ENCODE measurements at regions not wholly inside any gene's neighbourhood (a gene's known extent, or its start where the extent isn't known, plus 50 kb on each side); places are given as distances from the start of the nearest gene placed in this dataset.

GRCh38 chr6:170176136-170176897 is 114.6 kb downstream of the DLL1 start:
- Histone ChIP-seq H3K79me2 (no peaks in the 10 kb centered on the region), H3K4me3 (no peak overlapping the region), H3K4me1 (ENCODE audit: insufficient read depth) (no peaks in the 10 kb centered on the region), H2AFZ (no peak overlapping the region), H3K27me3 (no peaks in the 10 kb centered on the region), H4K20me1 (ENCODE audit: insufficient read depth, poor library complexity, severe bottlenecking) (no peaks in the 10 kb centered on the region), H3K4me2 (no peak overlapping the region), H3K9me3 (ENCODE audit: low read depth) (no peaks in the 10 kb centered on the region), H3K9me2 (replicated peaks; ENCODE audit: insufficient read depth) (no peaks in the 10 kb centered on the region), H3K36me3 (replicated peaks; ENCODE audit: insufficient read depth, low read depth) (no peaks in the 10 kb centered on the region), H3K27ac (no peak overlapping the region)
- no peak for DNase-seq (ENCODE audit: low spot score)
- TF ChIP-seq CTCF (IDR thresholded peaks at IDR 0.05; ENCODE audit: poor library complexity), result no peak
- no peak for TF ChIP-seq EZH2phosphoT487 (IDR thresholded peaks at IDR 0.05; ENCODE audit: low read depth, severe bottlenecking, unreplicated experiment)
- no peak for TF ChIP-seq EZH2 (IDR thresholded peaks at IDR 0.05; ENCODE audit: borderline replicate concordance)
- 88% methylated on average over 34 of the region's 51 CpGs for WGBS (ENCODE audit: low lambda C conversion rate, missing lambda C conversion rate)

GRCh38 chr6:170175644-170176135 is 115.2 kb downstream of the DLL1 start:
- Histone ChIP-seq H3K4me1 (ENCODE audit: insufficient read depth) (no peaks in the 10 kb centered on the region), H3K27me3 (no peaks in the 10 kb centered on the region), H2AFZ (no peak overlapping the region), H3K27ac (no peak overlapping the region), H3K36me3 (replicated peaks; ENCODE audit: insufficient read depth, low read depth) (no peaks in the 10 kb centered on the region), H3K4me2 (no peak overlapping the region), H3K79me2 (no peaks in the 10 kb centered on the region), H3K9me3 (ENCODE audit: low read depth) (no peaks in the 10 kb centered on the region), H3K9me2 (replicated peaks; ENCODE audit: insufficient read depth) (no peaks in the 10 kb centered on the region), H4K20me1 (ENCODE audit: insufficient read depth, poor library complexity, severe bottlenecking) (no peaks in the 10 kb centered on the region), H3K4me3 (no peak overlapping the region)
- 92% methylated on average over 16 of the region's 28 CpGs for WGBS (ENCODE audit: low lambda C conversion rate, missing lambda C conversion rate)
- DNase-seq (ENCODE audit: low spot score), result no peak
- TF ChIP-seq EZH2 (IDR thresholded peaks at IDR 0.05; ENCODE audit: borderline replicate concordance), result no peak
- no peak for TF ChIP-seq EZH2phosphoT487 (IDR thresholded peaks at IDR 0.05; ENCODE audit: low read depth, severe bottlenecking, unreplicated experiment)
- no peak for TF ChIP-seq CTCF (IDR thresholded peaks at IDR 0.05; ENCODE audit: poor library complexity)

DNA sequence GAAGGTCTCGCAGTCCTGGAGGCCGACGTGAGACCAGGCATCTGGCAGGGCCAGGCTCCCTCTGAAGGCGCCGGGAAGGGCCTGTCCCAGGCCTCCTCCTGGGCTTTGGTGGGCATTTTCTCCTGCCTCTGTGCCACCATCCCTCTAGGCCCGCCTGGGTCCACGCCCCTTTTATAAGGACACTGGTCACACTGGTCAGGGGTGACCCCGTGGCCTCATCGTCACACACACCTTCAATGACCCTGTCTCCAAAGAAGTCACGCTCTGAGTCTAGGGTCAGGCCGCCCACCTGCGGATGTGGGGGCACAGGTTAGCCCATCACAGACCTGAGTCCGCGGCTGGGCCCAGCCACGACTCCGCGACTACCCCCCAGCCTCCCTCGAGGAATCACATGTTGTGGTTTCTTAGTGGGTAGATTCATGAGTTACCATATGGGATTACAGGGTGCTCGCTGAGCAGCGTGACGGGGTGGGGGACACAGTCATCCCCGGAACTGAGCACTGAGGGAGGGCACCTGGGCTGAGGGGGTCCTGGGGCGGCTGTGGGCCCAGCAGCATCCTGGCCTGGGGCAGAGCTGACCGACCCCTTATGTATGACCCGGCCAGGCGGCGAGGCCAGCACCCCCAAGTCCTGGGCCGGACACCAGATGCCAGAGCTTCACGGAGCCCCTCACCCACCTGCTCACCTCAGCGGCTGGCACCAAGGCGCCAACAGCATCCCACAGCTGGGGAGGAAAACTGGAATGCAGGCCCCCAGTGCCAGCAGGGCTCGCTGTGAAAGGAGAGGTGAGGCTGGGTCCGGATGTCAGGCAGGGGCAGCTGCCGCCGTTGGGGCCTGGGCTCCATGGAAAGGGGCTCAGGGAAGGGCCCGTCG is 115.9 kb downstream of the DLL1 start:
- H3K9me3 ChIP-seq (ENCODE audit: low read depth), result no peaks in the 10 kb centered on the region
- no peak for DNase-seq (ENCODE audit: low spot score)
- no peak overlapping the region for H3K4me3 ChIP-seq
- no peak overlapping the region for H2AFZ ChIP-seq
- no peak overlapping the region for H3K4me2 ChIP-seq
- no peaks in the 10 kb centered on the region for H4K20me1 ChIP-seq (ENCODE audit: insufficient read depth, poor library complexity, severe bottlenecking)
- no peaks in the 10 kb centered on the region for H3K4me1 ChIP-seq (ENCODE audit: insufficient read depth)
- no peaks in the 10 kb centered on the region for H3K79me2 ChIP-seq
- no peaks in the 10 kb centered on the region for H3K36me3 ChIP-seq (replicated peaks; ENCODE audit: insufficient read depth, low read depth)
- no peak for TF ChIP-seq EZH2 (IDR thresholded peaks at IDR 0.05; ENCODE audit: borderline replicate concordance)
- no peak for TF ChIP-seq CTCF (IDR thresholded peaks at IDR 0.05; ENCODE audit: poor library complexity)
- no peak for TF ChIP-seq EZH2phosphoT487 (IDR thresholded peaks at IDR 0.05; ENCODE audit: low read depth, severe bottlenecking, unreplicated experiment)
- WGBS (ENCODE audit: low lambda C conversion rate, missing lambda C conversion rate), result 94% methylated on average over 35 of the region's 37 CpGs
- no peaks in the 10 kb centered on the region for H3K27me3 ChIP-seq
- no peak overlapping the region for H3K27ac ChIP-seq
- no peaks in the 10 kb centered on the region for H3K9me2 ChIP-seq (replicated peaks; ENCODE audit: insufficient read depth)
